Stimulated activated CD4-positive, alpha-beta T cell treated with anti-CD3 and anti-CD28 coated beads, Interleukin-12 subunit alpha, Interleukin-12 subunit beta, amount 100 ng/mL, for 48 hours (primary cell): ENCODE measurements at regions not wholly inside any gene's neighbourhood (a gene's known extent, or its start where the extent isn't known, plus 50 kb on each side); places are given as distances from the start of the nearest gene placed in this dataset.

Source experiments
- DNase-seq, 3 donors: peaks; one replicate each; pipeline ENCODE4 v3.0.0-alpha.2; 2020; ENCODE audit warnings: low read depth in 2 of 3, low spot score in 1 of 3

DNA sequence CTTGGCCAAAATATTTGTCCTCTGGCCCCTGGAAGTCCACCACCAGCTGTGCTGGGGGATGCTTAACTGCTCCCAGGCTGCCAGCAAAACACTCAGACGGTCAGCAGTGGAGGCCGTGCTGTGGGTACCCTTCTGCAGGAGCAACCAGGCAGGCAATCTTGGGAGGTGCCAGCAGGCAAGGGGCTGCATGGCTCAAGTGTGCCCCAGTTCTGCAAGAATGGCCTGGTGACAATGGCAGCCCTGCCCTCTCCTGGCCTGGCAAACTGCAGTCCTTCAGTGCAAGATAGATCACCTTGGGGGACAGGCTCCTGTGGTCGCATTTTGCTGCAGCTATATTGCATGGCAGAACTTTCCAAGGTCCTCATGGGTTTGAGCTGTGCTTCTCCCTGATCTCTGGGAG is 728.3 kb downstream of the TMTC2 start:
- no peak for DNase-seq

DNA sequence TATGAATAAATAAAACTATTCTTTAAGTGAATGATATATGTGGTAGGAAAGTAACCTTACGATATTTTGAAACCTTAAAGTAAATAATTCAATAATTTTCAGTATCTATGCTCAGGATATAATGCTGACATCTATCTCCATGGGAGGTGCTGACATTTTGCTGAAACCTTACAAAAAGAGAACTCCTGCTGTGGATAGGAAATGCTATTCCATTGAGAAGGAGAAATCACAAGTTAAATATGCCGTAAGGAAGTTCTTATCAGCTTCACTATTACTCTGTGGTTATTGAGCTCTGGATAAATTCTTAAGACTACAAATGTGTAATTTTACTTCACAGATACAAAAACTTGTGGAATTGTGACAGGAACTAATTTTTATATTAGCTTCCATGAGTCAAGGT is 722.1 kb downstream of the TMTC2 start:
- no peak for DNase-seq

DNA sequence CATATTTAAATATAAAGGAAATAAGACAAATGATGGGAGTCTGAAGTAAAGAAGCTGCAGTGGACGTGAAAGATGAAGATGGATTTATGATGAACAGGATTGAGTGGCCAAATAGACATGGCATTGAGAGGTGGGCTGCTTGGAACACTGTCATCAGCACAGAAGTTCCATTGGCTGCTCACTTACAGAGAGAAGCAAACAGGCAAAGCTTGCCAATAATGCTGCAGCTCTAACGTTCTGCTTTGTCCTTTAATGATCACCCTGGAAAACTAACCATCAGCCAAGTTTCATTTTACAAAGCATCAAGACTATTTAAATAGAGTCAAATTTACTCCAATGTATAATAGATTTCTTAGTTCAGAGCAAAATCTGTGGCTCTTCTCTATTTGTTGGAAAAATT is 721.4 kb downstream of the TMTC2 start:
- DNase-seq = no peak

DNA sequence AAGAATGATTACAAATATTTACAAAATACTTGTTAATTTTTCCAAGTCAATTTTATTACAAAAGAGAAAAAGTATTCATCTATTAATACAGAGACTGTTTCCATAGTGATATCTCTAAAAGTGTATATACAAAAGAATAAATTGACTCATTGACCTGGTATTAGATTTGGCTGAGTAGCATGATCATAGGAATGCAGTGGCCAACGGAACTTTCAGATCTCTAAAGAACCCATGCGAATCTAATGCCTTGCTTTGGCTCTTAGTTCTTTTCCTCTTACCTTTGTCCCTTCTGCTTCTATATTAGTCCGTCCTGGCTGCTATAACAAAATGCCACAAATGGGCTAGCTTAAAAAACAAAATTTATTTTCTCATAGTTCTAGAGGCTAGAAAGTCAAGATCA is 717.8 kb downstream of the TMTC2 start:
- DNase-seq = no peak

DNA sequence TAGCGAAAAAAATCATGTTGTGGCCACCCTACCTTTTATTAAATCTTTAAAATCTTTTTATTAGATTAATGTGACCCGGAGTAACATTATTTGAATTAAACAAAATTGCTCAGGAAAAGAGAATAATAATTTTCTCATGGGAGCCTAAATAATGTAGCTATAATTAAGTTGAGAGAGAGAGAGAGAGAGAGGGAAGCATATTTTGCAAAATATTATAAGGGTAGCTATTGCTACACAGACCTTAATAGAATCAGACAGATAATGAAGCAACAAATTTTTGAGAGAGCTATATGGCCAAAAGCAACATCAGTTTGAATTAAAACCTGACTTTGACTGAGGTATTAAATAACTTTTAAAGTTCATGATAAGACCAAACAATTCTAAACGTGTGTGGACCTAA is 703.5 kb downstream of the TMTC2 start:
- DNase-seq = no peak

DNA sequence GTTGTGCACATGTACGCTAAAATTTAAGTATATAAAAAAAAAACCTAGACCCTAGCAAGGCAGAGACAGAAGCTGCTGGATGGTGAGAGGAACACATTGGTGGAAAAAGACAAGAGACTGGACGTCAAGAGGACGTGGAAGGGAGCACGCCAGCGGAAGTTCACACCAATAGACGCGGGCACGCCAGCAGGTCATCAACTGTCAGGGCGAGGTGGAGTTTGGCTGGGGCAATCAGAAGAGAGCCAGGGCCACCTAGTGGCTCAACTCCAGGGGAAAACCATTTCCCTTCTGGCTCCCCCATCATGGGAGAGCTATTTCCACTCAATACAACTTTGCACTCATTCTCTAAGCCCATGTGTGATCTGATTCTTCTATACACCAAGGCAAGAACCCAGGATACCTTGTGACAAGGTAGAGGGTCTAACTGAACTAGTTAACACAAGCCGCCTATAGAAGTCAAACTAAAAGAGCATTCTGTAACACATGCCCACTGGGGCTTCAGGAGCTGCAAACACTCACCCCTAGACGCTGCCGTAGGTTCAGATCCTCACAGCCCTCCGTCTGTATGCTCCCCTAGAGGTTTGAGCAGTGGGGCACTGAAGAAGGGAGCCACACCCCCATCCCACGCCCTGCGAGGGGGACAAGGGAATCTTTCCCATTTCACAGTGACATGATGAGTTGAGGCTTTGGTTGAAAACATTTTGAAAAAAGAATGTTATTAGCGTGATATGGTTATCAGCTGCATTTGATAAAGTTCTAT is 702.7 kb downstream of the TMTC2 start:
- DNase-seq = no peak

DNA sequence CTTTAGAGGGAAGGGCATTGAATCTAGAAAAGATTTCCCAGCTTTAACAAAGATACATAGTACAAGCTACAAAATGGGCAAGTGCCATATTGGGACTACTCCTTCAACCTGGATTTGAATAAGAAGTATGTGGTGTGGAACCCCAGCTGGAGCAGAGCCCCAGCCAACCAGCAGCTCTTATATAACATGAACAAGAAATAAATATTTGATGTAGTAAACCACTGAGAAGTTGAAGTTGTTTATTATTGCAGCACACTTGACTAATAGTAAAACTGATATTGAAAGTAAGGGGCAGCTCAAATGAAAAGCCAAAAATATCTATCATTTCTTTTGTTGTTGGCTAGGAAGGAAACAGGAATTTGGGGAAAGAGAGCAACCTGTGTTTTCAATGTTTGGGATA is 701.8 kb downstream of the TMTC2 start:
- no peak for DNase-seq

DNA sequence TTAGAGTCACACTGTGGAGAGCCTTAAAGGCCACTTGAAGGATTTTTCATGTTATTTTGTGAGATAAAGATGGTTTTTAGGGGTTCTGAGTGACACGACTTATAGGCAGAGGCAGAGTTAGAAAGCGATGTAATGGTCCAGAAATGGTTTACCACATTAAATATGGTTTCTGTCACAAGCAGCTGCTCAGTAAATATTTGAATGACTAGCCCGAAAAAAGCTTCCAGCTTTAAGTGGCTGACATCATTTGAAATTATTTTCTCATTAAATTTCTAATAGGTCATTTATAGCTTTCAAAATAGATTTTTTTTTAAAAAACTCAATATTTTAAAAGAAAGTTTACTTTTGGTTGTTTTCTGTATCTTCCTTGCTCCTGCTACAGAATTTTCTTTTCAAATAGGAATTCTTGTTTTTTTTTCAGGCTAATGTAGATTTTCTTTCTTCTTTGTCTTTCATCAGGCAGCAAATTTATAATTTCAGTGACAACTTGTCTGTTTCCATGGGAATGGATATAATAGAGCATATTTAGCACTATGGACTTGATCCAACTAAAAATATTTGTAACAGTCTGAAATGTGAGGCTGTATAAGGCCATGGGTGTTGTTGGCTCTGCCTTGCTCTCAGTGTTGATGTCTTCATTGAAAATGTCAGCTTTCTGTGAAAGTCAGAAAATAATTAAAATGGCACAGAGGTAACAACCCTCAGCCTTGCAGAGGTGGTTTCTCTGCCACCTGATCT is 700.0 kb downstream of the TMTC2 start:
- DNase-seq = no peak

DNA sequence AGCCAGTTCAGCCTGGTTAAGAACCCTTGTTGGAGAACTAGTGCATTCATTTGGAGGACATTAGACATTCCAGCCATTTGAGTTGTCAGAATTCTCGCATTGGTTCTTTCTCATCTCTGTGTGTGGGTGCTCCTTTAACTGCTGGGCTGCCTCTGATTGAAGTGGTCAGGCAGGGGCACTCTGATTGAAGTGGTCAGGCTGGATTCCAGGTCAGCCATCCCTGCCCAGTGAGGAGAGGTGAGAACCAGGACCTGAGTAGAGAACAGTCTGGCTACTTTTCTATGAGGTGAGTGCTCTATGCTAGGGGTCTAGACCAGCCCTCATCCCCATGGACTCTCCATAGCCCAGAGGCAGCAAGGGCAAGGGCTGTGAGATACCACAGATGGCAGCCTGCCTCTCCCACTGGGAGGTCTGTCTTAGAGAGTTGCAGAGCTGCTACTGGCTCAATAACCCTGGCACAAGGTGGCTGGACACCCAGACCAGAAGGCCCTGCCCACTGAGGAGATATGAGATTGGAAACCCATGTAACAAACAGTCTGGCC is 691.6 kb downstream of the TMTC2 start:
- no peak for DNase-seq

DNA sequence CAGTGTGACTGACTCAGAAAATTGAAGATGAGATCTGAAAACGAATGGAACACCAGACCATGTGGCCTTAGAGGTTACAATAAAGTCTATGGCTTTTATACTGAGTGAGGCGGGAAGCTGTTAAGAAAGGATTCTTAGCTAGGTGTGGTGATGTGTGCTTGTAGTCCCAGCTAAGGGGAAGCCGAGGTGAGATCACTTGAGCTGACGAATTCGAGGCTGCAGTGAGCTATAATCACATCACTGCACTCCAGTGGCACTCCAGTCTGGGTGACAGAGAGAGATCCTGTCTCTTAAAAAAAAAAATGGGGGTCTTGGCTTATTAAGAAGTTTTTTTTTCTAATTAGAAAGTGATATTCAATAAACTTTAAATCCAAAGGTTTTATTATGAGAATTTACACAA is 678.6 kb downstream of the TMTC2 start:
- DNase-seq = no peak

DNA sequence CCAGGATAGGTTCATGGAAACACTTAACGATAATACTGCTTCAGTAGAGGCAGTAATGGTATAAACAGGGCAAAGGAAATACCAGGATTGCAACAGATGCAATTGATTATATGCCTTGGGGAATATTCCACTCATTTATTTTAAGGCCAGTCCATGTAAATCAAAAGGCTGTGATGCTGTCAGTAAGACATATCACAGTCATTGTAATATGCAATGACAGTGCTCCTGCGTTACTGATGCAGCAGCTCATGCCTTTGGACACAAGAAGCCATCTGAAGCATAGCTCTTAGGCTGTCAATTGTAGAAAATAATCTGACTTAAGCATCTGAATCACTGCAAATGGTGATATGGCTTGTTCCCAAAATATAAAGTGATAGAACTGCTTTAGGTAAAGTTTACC is 674.8 kb downstream of the TMTC2 start:
- DNase-seq = no peak

DNA sequence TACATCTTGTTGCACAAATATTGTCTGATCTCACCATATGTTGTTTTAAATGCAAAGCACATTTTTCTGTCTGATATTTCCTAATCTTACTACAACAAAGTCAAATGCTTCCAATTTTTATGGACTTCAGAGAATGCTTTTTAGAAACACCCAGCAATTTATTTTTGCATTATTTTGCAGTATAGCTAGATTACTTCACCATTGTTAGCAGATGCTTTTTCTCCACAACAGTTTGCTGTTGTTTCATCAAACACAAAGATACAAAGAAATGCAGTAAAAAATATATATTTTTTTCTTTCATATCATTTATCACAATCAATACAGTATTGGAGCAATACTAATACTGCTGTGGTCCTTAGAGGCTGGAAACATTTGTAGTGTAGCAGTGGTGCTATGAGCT is 674.4 kb downstream of the TMTC2 start:
- no peak for DNase-seq

DNA sequence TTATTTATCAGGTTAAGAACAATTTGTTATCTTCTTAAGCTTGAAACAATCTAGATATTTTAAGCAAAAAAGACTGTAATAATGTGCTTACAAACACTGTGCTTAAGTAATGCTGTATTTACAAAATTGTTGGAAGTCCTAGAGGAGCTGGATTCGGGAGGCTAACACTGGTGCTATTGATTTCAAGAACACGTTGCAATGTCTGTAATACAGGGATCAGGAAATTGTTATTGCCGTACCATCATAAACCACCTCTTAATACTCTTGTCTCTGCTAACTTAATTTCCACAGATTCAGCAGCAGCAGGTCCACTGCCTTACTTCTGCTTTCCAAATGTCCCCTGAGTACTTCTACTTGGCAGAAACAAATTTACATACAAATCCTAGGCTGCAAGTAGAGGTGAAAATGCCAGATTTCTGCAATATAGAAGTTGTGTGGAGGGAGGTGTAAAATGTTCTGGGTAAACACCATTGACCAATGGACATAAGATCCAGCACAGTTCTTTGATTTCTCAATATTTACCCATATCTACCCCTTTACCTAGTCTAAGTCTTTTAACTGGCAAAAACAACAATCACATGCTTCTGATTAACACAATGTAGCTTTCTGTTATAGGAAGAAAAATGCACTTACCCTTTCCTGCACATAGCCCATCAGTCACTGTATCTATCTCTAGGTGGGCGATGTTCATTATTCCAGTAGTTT is 663.4 kb downstream of the TMTC2 start:
- DNase-seq = no peak

DNA sequence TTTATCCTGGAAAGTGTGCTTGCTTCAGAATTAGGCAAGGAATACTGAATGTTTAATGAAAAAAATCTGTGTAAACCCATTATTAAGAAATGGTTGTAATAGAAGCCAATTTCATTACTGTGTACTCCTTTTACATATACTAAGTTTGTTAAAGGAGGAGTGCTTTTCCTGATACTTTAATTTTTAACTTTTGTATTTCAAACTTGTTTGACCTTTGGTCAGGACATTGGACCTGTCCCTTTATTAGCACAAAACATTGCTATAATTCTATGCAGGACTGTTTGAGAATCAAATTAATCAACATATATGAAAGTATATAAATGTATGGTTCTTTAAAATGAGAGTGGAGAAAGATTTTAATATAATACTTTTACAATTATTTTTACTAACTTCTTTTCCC is 659.6 kb downstream of the TMTC2 start:
- DNase-seq = no peak

DNA sequence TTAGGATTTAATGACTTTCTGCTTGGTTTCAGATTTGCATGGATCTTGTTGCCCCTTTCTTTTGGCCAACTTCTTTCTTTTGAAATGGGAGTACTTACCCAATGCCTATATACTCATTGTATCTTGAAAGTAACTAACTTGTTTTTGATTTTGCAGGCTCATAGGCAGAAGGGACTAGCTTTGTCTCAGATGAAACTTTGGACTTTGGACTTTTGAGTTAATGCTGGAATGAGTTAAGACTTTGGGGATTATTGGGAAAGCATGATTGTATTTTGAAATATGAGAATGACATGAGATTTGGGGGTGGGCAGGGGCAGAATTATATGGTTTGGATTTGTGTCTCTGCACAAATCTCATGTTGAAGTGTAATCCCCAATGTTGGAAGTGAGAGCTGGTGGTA is 657.1 kb downstream of the TMTC2 start:
- DNase-seq = no peak

DNA sequence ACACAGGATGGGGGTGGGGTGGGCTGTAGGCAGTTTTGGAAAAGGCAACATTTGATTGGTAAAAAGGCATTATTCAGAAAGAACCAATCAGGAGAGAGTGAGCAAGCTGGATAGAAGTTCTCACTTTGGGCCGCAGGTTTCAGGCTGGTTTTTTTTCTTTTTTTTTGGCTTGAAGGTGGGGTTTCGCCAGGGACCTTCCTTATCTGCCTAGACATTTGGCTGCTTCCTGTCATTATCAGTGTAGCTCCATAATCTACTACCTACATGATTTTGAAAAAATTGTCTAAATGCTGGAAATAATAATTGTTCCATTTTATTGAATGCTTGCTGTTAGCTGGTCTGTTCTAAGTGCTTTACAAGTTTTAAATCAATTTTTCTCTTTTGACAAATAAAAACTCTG is 649.0 kb downstream of the TMTC2 start:
- no peak for DNase-seq

DNA sequence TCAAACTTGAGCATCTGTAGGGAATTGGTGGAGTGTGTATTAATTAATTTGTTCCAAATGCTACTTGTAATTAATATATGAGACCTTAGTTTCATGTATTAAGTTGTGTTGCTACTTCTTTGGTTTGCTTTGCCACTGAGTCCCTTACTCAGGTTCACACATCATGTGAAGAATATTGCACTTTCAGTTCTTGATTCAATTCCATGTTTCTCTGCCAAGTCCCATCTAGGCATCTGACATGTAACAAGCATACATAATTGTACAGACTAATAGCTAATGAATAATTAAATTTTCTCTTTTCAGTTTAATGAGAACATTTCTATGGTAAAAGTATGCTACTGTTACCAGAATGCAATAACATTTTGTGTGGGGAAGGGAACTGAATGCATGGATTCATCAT is 640.0 kb downstream of the TMTC2 start:
- DNase-seq = no peak

DNA sequence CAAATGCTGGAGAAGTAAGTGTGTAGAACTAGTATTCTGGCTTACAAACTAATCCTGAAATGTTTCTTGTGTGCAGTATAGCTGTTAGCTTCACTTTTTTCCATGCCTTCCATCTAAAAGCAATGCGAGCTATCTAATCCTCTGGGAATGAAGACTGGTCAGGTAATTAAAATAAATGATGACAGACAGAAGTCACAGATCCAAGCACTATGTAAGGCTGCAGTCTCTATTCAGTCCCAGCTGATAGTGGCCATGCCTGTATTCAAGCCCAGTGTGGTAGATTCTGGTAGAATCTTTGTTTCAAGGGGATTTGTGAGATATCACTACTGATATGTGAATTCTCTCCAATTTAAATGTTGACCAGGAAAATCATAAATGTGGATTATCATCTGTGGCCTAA is 637.2 kb downstream of the TMTC2 start:
- no peak for DNase-seq

DNA sequence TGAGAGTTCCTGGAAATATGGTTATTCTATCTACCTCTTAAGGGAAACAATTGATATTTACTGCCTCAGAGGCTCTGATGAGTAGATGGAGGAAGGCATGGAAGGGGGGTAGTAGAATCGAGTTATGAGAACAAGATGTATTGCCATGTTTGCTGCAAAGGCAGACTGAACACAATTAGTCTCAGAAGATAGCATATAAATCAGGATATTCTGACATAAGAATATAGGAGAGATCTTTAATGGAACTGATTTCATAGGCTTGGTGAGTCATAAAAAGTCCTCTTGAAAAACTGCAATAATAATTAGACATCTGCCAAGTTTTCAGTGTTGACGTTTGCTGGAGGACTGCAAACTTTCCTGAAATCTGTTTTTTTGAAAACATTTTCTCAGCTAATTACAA is 636.1 kb downstream of the TMTC2 start:
- no peak for DNase-seq

DNA sequence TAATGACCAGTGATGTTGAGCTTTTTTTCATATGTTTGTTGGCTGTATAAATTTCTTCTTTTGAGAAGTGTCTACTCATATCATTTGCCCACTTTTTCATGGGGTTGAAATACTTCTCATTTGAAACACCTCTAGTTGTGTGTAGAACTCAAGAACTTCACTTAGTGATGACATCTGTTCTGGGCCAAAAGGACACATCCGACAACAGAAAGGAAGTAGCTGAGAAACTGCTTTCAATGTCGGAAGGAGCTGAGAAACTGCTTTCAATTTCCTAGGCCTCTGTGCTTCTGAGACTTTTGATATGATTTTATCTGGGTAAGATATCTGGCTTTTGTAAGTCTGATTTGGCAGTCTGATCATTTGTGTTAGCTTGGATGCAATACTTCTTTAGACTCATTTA is 635.3 kb downstream of the TMTC2 start:
- DNase-seq = no peak

DNA sequence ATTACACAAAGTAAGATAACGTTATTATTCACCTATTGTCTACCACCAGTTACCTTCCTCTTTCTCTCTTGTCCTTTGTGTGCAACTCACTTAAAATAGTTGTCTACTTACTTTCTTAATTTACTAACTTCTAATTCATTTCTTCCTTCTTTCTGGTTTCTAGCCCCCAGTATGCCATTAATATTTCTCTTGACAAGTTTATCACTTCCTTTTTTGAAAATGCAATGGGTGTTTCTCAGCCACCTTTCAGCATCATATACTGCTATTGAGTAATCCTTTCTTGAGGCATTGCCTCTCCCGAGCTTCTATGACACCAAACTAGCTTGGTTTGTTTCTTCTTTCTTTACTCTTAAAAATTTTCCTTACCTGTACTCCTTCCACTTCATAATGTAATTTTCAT is 633.6 kb downstream of the TMTC2 start:
- no peak for DNase-seq
